HG03575 (cell line): ENCODE measurements at regions not wholly inside any gene's neighbourhood (a gene's known extent, or its start where the extent isn't known, plus 50 kb on each side); places are given as distances from the start of the nearest gene placed in this dataset.

Source experiments
- ATAC-seq: cut with Tn5 transposase; IDR thresholded peaks from one replicate; pipeline ENCODE4 v1.9.1; 2021; ENCODE audit not compliant: unreplicated experiment, insufficient number of reproducible peaks, low FRiP score; ENCODE audit errors: extremely low read depth

- ATAC-seq: no peak
These were observed 547.8 kb upstream of the CITED2 start for GRCh38 chr6:139922236-139922635.

GRCh38 chr6:139920776-139921100 is 546.3 kb upstream of the CITED2 start:
- no peak for ATAC-seq

GRCh38 chr6:139920027-139920775 is 545.8 kb upstream of the CITED2 start:
- no peak for ATAC-seq

- no peak for ATAC-seq
These were observed 544.9 kb upstream of the CITED2 start for GRCh38 chr6:139919107-139920026.

- ATAC-seq: no peak
These were observed 543.6 kb upstream of the CITED2 start for GRCh38 chr6:139917951-139918630.

GRCh38 chr6:139914910-139915309 is 540.5 kb upstream of the CITED2 start:
- ATAC-seq: no peak

GRCh38 chr6:139912735-139913400 is 538.4 kb upstream of the CITED2 start:
- no peak for ATAC-seq

GRCh38 chr6:139909992-139910391 is 535.5 kb upstream of the CITED2 start:
- no peak for ATAC-seq

- ATAC-seq: no peak
These were observed 531.1 kb upstream of the CITED2 start for GRCh38 chr6:139905404-139906052.

GRCh38 chr6:139904568-139904967 is 530.1 kb upstream of the CITED2 start:
- no peak for ATAC-seq

- no peak for ATAC-seq
These were observed 529.7 kb upstream of the CITED2 start for GRCh38 chr6:139904158-139904533.

- ATAC-seq: peak; percentile 99
These were observed 529.1 kb upstream of the CITED2 start for GRCh38 chr6:139903411-139904157.

GRCh38 chr6:139895205-139895793 is 520.9 kb upstream of the CITED2 start:
- ATAC-seq: no peak

- ATAC-seq: no peak
These were observed 519.8 kb upstream of the CITED2 start for GRCh38 chr6:139894271-139894670.

- ATAC-seq: no peak
These were observed 517.0 kb upstream of the CITED2 start for GRCh38 chr6:139891471-139891870.

- ATAC-seq: no peak
These were observed 514.3 kb upstream of the CITED2 start for GRCh38 chr6:139888681-139889122.

GRCh38 chr6:139887275-139887674 is 512.8 kb upstream of the CITED2 start:
- no peak for ATAC-seq

GRCh38 chr6:139886396-139886795 is 511.9 kb upstream of the CITED2 start:
- ATAC-seq: no peak
